Umbilical cord (tissue), 1 donor: ENCODE measurements at regions not wholly inside any gene's neighbourhood (a gene's known extent, or its start where the extent isn't known, plus 50 kb on each side); places are given as distances from the start of the nearest gene placed in this dataset.
"Not testable (repeated sequence)": the region's sequence is repeated elsewhere in the genome, so short reads cannot be mapped to it uniquely, and the experiment has no call there.

Experiments used
- DNase-seq: peaks from one replicate; pipeline ENCODE4 v3.0.0-alpha.2; 2015; ENCODE audit warnings: low spot score

GRCh38 chr7:15054304-15054703, 151.8 kb upstream of the DGKB start:
- not testable (repeated sequence) for DNase-seq

- no peak for DNase-seq
Observed at GRCh38 chr7:15049157-15049556, 146.6 kb upstream of the DGKB start.

GRCh38 chr7:15046861-15047260, 144.3 kb upstream of the DGKB start:
- DNase-seq = no peak

GRCh38 chr7:15043931-15044330, 141.4 kb upstream of the DGKB start:
- no peak for DNase-seq

- no peak for DNase-seq
Observed at GRCh38 chr7:15042285-15043065, 139.9 kb upstream of the DGKB start.

- DNase-seq = no peak
Observed at GRCh38 chr7:15041226-15041625, 138.7 kb upstream of the DGKB start.

GRCh38 chr7:15035814-15036213, 133.3 kb upstream of the DGKB start:
- DNase-seq = no peak

GRCh38 chr7:15033039-15033438, 130.5 kb upstream of the DGKB start:
- DNase-seq = no peak

- no peak for DNase-seq
Observed at GRCh38 chr7:15018981-15019380, 116.4 kb upstream of the DGKB start.

- peak; percentile 54 for DNase-seq
Observed at GRCh38 chr7:15016766-15017165, 114.2 kb upstream of the DGKB start.

- no peak for DNase-seq
Observed at GRCh38 chr7:15016315-15016667, 113.7 kb upstream of the DGKB start.

GRCh38 chr7:15015545-15016314, 113.2 kb upstream of the DGKB start:
- DNase-seq = peak; percentile 86

GRCh38 chr7:15012135-15012534, 109.6 kb upstream of the DGKB start:
- no peak for DNase-seq

- DNase-seq = no peak
Observed at GRCh38 chr7:15011289-15011688, 108.7 kb upstream of the DGKB start.

GRCh38 chr7:15007507-15007906, 105.0 kb upstream of the DGKB start:
- DNase-seq = no peak

GRCh38 chr7:15005672-15006071, 103.1 kb upstream of the DGKB start:
- peak; percentile 5 for DNase-seq

- DNase-seq = no peak
Observed at GRCh38 chr7:15000157-15000556, 97.6 kb upstream of the DGKB start.

- no peak for DNase-seq
Observed at GRCh38 chr7:14999331-14999730, 96.8 kb upstream of the DGKB start.

- no peak for DNase-seq
Observed at GRCh38 chr7:14995774-14996173, 93.2 kb upstream of the DGKB start.

- peak; percentile 6 for DNase-seq
Observed at GRCh38 chr7:14988941-14989340, 86.4 kb upstream of the DGKB start.

GRCh38 chr7:14978687-14979086, 76.1 kb upstream of the DGKB start:
- DNase-seq = no peak

GRCh38 chr7:14974688-14975087, 72.1 kb upstream of the DGKB start:
- no peak for DNase-seq

- no peak for DNase-seq
Observed at GRCh38 chr7:14973712-14974428, 71.3 kb upstream of the DGKB start.
